HCT116 (cell line): ENCODE measurements at regions not wholly inside any gene's neighbourhood (a gene's known extent, or its start where the extent isn't known, plus 50 kb on each side); places are given as distances from the start of the nearest gene placed in this dataset.

Source experiments
- ATAC-seq: fragments of 200-7000 bp; cut with Tn5 transposase; 2 replicates; pipeline ENCODE4 v1.9.1; 2020; ENCODE audit warnings: mild to moderate bottlenecking, moderate library complexity
- BruUV-seq: library from RNA; stranded (reverse); fragments of 400-500 nt; replicated peaks from 2 replicates; lab custom pipeline; 2021; lab: Mats Ljungman, UMichigan
- CTCF ChIA-PET: fragments of 300-600 bp; sonication (Branson Sonifier 250); formaldehyde crosslinking; loops from one replicate; lab custom pipeline; 2021; ENCODE audit warnings: antibody characterized with exemption; lab: Charles Lee
- POLR2A ChIA-PET: fragments of 300-600, 350-600 bp; sonication (Branson Sonifier 250); formaldehyde crosslinking; loops from one replicate; lab custom pipeline; 2021; ENCODE audit warnings: antibody characterized with exemption; lab: Charles Lee
- RAD21 ChIA-PET, 2 experiments: fragments of 300-600 bp; sonication (Branson Sonifier 250); formaldehyde crosslinking; loops; one replicate each; lab custom pipeline; 2023; ENCODE audit warnings: low total read pairs in 2 of 2; ENCODE audit not compliant: uncharacterized antibody in 2 of 2, unreplicated experiment in 2 of 2, low non-redundant PET in 1 of 2; lab: Charles Lee
- DNase-seq: peaks from one replicate; pipeline ENCODE4 v3.0.0-alpha.2; 2010; ENCODE audit warnings: low read depth, low spot score
- H2AFZ ChIP-seq: fragments of 200-600 bp; shearing (Covaris generic), sonication (generic); 2 replicates; pipeline ENCODE4 v1.6.1; 2017; ENCODE audit warnings: low read depth, mixed run types, mixed read lengths, antibody characterized with exemption, low read length; ENCODE audit not compliant: poor library complexity, severe bottlenecking
- H3K27ac ChIP-seq: 2 replicates; pipeline ENCODE4 v1.5.1; 2012; ENCODE audit warnings: low read depth, low read length
- H3K27me3 ChIP-seq: fragments of 200-600 bp; sonication (generic); 2 replicates; pipeline ENCODE4 v1.6.1; 2016; ENCODE audit warnings: mixed run types, low read length, mixed read lengths; ENCODE audit not compliant: insufficient read depth
- H3K36me3 ChIP-seq, 2 experiments: fragments of 200-500 bp in 1 of 2; fragments of 200-600 bp in 1 of 2; sonication (Bioruptor generic) in 1 of 2; sonication (generic) in 1 of 2; 2 replicates each; pipeline versions ENCODE4 v1.5.1 to v1.6.1; 2014 to 2016; ENCODE audit warnings: low read length in 2 of 2, inconsistent platforms in 1 of 2, mixed read lengths in 1 of 2, mixed run types in 1 of 2; ENCODE audit not compliant: insufficient read depth in 2 of 2, control insufficient read depth in 1 of 2
- H3K4me1 ChIP-seq, 2 experiments: fragments of 200-600 bp in 1 of 2; sonication (generic) in 1 of 2; 2 replicates each; pipeline versions ENCODE4 v1.5.1 to v1.6.1; 2012 to 2017; ENCODE audit warnings: low read length in 2 of 2, inconsistent platforms in 1 of 2, mild to moderate bottlenecking in 1 of 2, mixed read lengths in 1 of 2, mixed run types in 1 of 2, moderate library complexity in 1 of 2; ENCODE audit not compliant: insufficient read depth in 2 of 2, control insufficient read depth in 1 of 2
- H3K4me2 ChIP-seq: fragments of 200-600 bp; sonication (generic); 2 replicates; pipeline ENCODE4 v1.6.1; 2017; ENCODE audit warnings: mixed run types, low read length, mixed read lengths
- H3K4me3 ChIP-seq, 2 experiments: fragments of 200-600 bp in 1 of 2; sonication (generic) in 1 of 2; replicated peaks in 1 of 2; 2 replicates each; pipeline ENCODE4 v1.5.1; 2011 to 2016; ENCODE audit warnings: low read length in 2 of 2, control low read depth in 1 of 2, low read depth in 1 of 2, mild to moderate bottlenecking in 1 of 2, mixed read lengths in 1 of 2, mixed run types in 1 of 2
- H3K79me2 ChIP-seq: fragments of 200-600 bp; sonication (generic); 2 replicates; pipeline ENCODE4 v1.6.1; 2017; ENCODE audit warnings: mild to moderate bottlenecking, mixed run types, low read length, moderate library complexity, mixed read lengths; ENCODE audit not compliant: insufficient read depth
- H3K9ac ChIP-seq: fragments of 200-600 bp; sonication (generic); 2 replicates; pipeline ENCODE4 v1.6.1; 2016; ENCODE audit warnings: low read length, mixed read lengths
- H3K9me2 ChIP-seq: fragments of 200-600 bp; sonication (generic), shearing (Covaris generic); 2 replicates; pipeline ENCODE4 v1.6.1; 2017; ENCODE audit warnings: mixed run types, mild to moderate bottlenecking, moderate library complexity; ENCODE audit not compliant: insufficient read depth
- H3K9me3 ChIP-seq, 2 experiments: fragments of 200-500 bp in 1 of 2; fragments of 200-600 bp in 1 of 2; sonication (Bioruptor generic) in 1 of 2; sonication (generic) in 1 of 2; 2 replicates each; pipeline ENCODE4 v1.6.1; 2014 to 2017; ENCODE audit warnings: low read length in 2 of 2, mixed read lengths in 2 of 2, inconsistent platforms in 1 of 2, low read depth in 1 of 2, mild to moderate bottlenecking in 1 of 2, mixed run types in 1 of 2, moderate library complexity in 1 of 2; ENCODE audit not compliant: control insufficient read depth in 1 of 2, insufficient read depth in 1 of 2
- H4K20me1 ChIP-seq: fragments of 200-600 bp; sonication (generic), shearing (Covaris generic); 2 replicates; pipeline ENCODE4 v1.6.1; 2017; ENCODE audit warnings: mixed run types, mild to moderate bottlenecking, moderate library complexity; ENCODE audit not compliant: insufficient read depth
- CEBPB ChIP-seq: IDR thresholded peaks from 2 replicates; pipeline ENCODE4 v1.6.1; 2012; ENCODE audit warnings: low read depth
- EGR1 ChIP-seq: IDR thresholded peaks from 2 replicates; pipeline ENCODE4 v1.6.1; 2012; ENCODE audit warnings: low read depth
- EZH2 ChIP-seq: fragments of 200-600 bp; sonication (generic); IDR thresholded peaks from 2 replicates; pipeline ENCODE4 v1.6.1; 2017; ENCODE audit warnings: antibody characterized with exemption, mixed run types
- FOSL1 ChIP-seq: IDR thresholded peaks from 2 replicates; pipeline ENCODE4 v1.6.1; 2012; ENCODE audit warnings: low read depth
- JUND ChIP-seq: IDR thresholded peaks from 2 replicates; pipeline ENCODE4 v1.6.1; 2012
- RAD21 ChIP-seq: IDR thresholded peaks from 2 replicates; pipeline ENCODE4 v1.6.1; 2012; ENCODE audit warnings: low read depth, mild to moderate bottlenecking
- SIN3A ChIP-seq: IDR thresholded peaks from 2 replicates; pipeline ENCODE4 v1.6.1; 2012; ENCODE audit warnings: low read depth
- SRF ChIP-seq: IDR thresholded peaks from 2 replicates; pipeline ENCODE4 v1.6.1; 2012; ENCODE audit warnings: low read depth
- TCF7L2 ChIP-seq: IDR thresholded peaks from 2 replicates; pipeline ENCODE4 v1.7.0; 2011; ENCODE audit warnings: borderline replicate concordance, inconsistent platforms; ENCODE audit not compliant: insufficient read depth, insufficient read length; ENCODE audit errors: extremely low read depth
- YY1 ChIP-seq: IDR thresholded peaks from 2 replicates; pipeline ENCODE4 v1.6.1; 2011; ENCODE audit warnings: low read length, low read depth, moderate library complexity, mild to moderate bottlenecking; ENCODE audit not compliant: insufficient replicate concordance; ENCODE audit errors: extremely low read depth
- ZFX ChIP-seq: fragments of 450-650 bp; IDR thresholded peaks from 2 replicates; pipeline ENCODE4 v1.6.1; 2017
- intact Hi-C: fragments of 100-400 bp; cut with micrococcal nuclease; formaldehyde crosslinking; loops from 2 replicates; pipeline ENCODE4 v1.10.0; 2022
- TF ChIP-seq, protein P1 (sequence below): IDR thresholded peaks from 2 replicates; pipeline ENCODE4 v1.6.1; 2011; ENCODE audit warnings: mild to moderate bottlenecking, low read length, moderate library complexity; ENCODE audit not compliant: insufficient replicate concordance; ENCODE audit errors: extremely low read depth
- TF ChIP-seq, protein P2 (sequence below): IDR thresholded peaks from 2 replicates; pipeline ENCODE4 v1.6.1; 2012
- TF ChIP-seq, protein P3 (sequence below): IDR thresholded peaks from 2 replicates; pipeline ENCODE4 v1.6.1; 2012; ENCODE audit warnings: low read depth

DNA sequence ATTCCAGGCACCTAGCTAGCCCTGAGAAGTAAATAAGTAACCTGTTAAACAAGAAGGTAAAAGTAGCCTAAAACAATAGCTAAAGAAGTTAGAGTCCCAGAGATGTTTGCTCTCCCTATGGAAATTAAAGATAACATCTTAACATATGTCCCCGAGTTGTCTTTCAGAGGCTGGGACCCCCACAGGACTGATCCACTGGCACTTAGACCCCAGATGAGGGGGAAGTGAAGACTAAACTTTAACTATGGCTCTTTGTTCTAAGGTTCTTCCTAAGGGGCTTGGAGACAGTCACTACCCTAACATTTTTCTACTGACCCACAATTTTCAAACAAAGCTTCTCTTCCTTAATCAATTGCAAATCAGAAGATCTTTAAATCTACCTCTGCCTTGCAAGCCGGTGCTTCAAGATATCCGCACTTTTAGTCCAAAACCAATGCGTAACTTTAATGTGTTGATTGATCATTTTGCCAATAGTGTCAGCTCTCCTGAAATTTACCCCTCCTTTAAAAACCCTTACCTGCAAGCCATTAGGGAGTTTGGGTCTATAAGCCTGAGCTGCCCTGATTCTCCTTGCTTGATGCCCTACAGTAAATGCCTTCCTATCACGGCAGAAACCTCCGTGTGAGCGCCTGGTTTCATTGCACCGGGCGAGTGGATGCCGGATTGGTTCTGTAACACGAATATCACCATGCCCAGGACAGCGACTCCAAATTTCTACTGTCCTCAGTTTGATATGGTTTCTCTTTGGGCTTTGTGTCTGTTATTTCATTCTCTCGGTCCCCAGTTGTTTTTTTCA lies 404.4 kb downstream of the SIPA1L2 start:
- CTCF ChIA-PET, result no interaction called here
- Histone ChIP-seq H3K9ac (no peak overlapping the region), H2AFZ (no peak overlapping the region), H3K9me2 (no peaks in the 10 kb centered on the region), H4K20me1 (no peaks in the 10 kb centered on the region), H3K36me3 (no peaks in the 10 kb centered on the region), H3K27me3 (no peaks in the 10 kb centered on the region), H3K79me2 (no peaks in the 10 kb centered on the region), H3K27ac (no peak overlapping the region), H3K4me1 (peaks cover 0 to 10% of the 10 kb centered on the region in 2 experiments; a peak in 1 of 4 replicates), H3K4me3 (no peak overlapping the region), H3K4me2 (no peak overlapping the region), H3K9me3 (no peaks in the 10 kb centered on the region)
- TF ChIP-seq RAD21 (no peak), EZH2 (no peak), CEBPB (no peak), JUND (no peak), YY1 (no peak), EGR1 (no peak), SIN3A (no peak), TCF7L2 (no peak), SRF (no peak), ZFX (no peak), FOSL1 (no peak)
- TF ChIP-seq, protein P1, sequence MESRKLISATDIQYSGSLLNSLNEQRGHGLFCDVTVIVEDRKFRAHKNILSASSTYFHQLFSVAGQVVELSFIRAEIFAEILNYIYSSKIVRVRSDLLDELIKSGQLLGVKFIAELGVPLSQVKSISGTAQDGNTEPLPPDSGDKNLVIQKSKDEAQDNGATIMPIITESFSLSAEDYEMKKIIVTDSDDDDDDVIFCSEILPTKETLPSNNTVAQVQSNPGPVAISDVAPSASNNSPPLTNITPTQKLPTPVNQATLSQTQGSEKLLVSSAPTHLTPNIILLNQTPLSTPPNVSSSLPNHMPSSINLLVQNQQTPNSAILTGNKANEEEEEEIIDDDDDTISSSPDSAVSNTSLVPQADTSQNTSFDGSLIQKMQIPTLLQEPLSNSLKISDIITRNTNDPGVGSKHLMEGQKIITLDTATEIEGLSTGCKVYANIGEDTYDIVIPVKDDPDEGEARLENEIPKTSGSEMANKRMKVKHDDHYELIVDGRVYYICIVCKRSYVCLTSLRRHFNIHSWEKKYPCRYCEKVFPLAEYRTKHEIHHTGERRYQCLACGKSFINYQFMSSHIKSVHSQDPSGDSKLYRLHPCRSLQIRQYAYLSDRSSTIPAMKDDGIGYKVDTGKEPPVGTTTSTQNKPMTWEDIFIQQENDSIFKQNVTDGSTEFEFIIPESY, result no peak
- TF ChIP-seq, protein P2, sequence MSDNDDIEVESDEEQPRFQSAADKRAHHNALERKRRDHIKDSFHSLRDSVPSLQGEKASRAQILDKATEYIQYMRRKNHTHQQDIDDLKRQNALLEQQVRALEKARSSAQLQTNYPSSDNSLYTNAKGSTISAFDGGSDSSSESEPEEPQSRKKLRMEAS, result no peak
- TF ChIP-seq, protein P3, sequence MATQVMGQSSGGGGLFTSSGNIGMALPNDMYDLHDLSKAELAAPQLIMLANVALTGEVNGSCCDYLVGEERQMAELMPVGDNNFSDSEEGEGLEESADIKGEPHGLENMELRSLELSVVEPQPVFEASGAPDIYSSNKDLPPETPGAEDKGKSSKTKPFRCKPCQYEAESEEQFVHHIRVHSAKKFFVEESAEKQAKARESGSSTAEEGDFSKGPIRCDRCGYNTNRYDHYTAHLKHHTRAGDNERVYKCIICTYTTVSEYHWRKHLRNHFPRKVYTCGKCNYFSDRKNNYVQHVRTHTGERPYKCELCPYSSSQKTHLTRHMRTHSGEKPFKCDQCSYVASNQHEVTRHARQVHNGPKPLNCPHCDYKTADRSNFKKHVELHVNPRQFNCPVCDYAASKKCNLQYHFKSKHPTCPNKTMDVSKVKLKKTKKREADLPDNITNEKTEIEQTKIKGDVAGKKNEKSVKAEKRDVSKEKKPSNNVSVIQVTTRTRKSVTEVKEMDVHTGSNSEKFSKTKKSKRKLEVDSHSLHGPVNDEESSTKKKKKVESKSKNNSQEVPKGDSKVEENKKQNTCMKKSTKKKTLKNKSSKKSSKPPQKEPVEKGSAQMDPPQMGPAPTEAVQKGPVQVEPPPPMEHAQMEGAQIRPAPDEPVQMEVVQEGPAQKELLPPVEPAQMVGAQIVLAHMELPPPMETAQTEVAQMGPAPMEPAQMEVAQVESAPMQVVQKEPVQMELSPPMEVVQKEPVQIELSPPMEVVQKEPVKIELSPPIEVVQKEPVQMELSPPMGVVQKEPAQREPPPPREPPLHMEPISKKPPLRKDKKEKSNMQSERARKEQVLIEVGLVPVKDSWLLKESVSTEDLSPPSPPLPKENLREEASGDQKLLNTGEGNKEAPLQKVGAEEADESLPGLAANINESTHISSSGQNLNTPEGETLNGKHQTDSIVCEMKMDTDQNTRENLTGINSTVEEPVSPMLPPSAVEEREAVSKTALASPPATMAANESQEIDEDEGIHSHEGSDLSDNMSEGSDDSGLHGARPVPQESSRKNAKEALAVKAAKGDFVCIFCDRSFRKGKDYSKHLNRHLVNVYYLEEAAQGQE, result no peak
- intact Hi-C loops, result no loop called here
- POLR2A ChIA-PET, result interaction anchor here (0.6 kb wide), 1 partner anchor 345 kb away, joined by 5 read pairs; no protein-coding TSS in a partner anchor
- no TSS peak for BruUV-seq
- ATAC-seq (no peak), DNase-seq (no peak)
- RAD21 ChIA-PET, result no interaction called here
